ENCODE measurements at regions not wholly inside any gene's neighbourhood (a gene's known extent, or its start where the extent isn't known, plus 50 kb on each side); places are given as distances from the start of the nearest gene placed in this dataset.
"Not testable (repeated sequence)": the region's sequence is repeated elsewhere in the genome, so short reads cannot be mapped to it uniquely, and the experiment has no call there.

GRCh38 chr4:107452717-107453630 lies 267.1 kb downstream of the PAPSS1 start:
- Histone ChIP-seq H3K4me1 (no peaks in the 10 kb centered on the region), H3K9me3 (no peaks in the 10 kb centered on the region), H3K36me3 (replicated peaks) (no peaks in the 10 kb centered on the region), H3K4me3 (no peak overlapping the region), H3K27me3 (ENCODE audit: low read depth) (0 out of 2 replicates have a peak, but pooled peaks cover 2% of the 10 kb centered on the region)
- in situ Hi-C loops (cut with MboI; ENCODE audit: low sequenced_read_pairs), result no loop called here
- DNase-seq (ENCODE audit: low spot score in 2 of 2), result no peak

- 0 out of 2 replicates have a peak, but pooled peaks cover 2% of the 10 kb centered on the region for H3K27me3 ChIP-seq (ENCODE audit: low read depth)
- in situ Hi-C loops (cut with MboI; ENCODE audit: low sequenced_read_pairs), result no loop called here
- no peak for DNase-seq (ENCODE audit: low spot score in 2 of 2)
Observed at GRCh38 chr4:107449611-107450369, 270.2 kb downstream of the PAPSS1 start.

GRCh38 chr4:107442538-107443111 lies 277.4 kb downstream of the PAPSS1 start:
- in situ Hi-C loops (cut with MboI; ENCODE audit: low sequenced_read_pairs), result no loop called here
- Histone ChIP-seq H3K4me3 (no peak overlapping the region), H3K36me3 (replicated peaks) (no peaks in the 10 kb centered on the region), H3K27me3 (ENCODE audit: low read depth) (no peaks in the 10 kb centered on the region), H3K4me1 (no peaks in the 10 kb centered on the region), H3K9me3 (no peaks in the 10 kb centered on the region)
- DNase-seq (ENCODE audit: low spot score in 2 of 2), result no peak

More at GRCh38 chr4:107449611-107450369, 270.2 kb downstream of the PAPSS1 start:
- Histone ChIP-seq H3K9me3 (no peaks in the 10 kb centered on the region), H3K4me3 (no peak overlapping the region), H3K36me3 (replicated peaks) (no peaks in the 10 kb centered on the region), H3K4me1 (no peaks in the 10 kb centered on the region)

- DNase-seq (ENCODE audit: low spot score in 2 of 2), result no peak
- H3K9me3 ChIP-seq, result no peaks in the 10 kb centered on the region
- H3K36me3 ChIP-seq (replicated peaks), result no peaks in the 10 kb centered on the region
- in situ Hi-C loops (cut with MboI; ENCODE audit: low sequenced_read_pairs), result no loop called here
- no peaks in the 10 kb centered on the region for H3K4me1 ChIP-seq
- no peak overlapping the region for H3K4me3 ChIP-seq
- no peaks in the 10 kb centered on the region for H3K27me3 ChIP-seq (ENCODE audit: low read depth)
Observed at GRCh38 chr4:107439401-107439800, 280.6 kb downstream of the PAPSS1 start.

- H3K9me3 ChIP-seq; H3K4me1 ChIP-seq; DNase-seq (ENCODE audit: low spot score in 2 of 2); H3K4me3 ChIP-seq; H3K27me3 ChIP-seq (ENCODE audit: low read depth); H3K36me3 ChIP-seq (replicated peaks); in situ Hi-C loops (cut with MboI; ENCODE audit: low sequenced_read_pairs): not testable (repeated sequence)
Observed at GRCh38 chr4:107436471-107436870, 283.6 kb downstream of the PAPSS1 start.

GRCh38 chr4:107432451-107432850 lies 287.6 kb downstream of the PAPSS1 start:
- no peaks in the 10 kb centered on the region for H3K36me3 ChIP-seq (replicated peaks)
- H3K4me3 ChIP-seq, result no peak overlapping the region
- peaks cover 2% of the 10 kb centered on the region; the same call in 1 of the 2 replicates for H3K27me3 ChIP-seq (ENCODE audit: low read depth)
- H3K4me1 ChIP-seq, result no peaks in the 10 kb centered on the region
- H3K9me3 ChIP-seq, result no peaks in the 10 kb centered on the region
- no peak for DNase-seq (ENCODE audit: low spot score in 2 of 2)
- in situ Hi-C loops (cut with MboI; ENCODE audit: low sequenced_read_pairs), result no loop called here

GRCh38 chr4:107423677-107424405 lies 296.2 kb downstream of the PAPSS1 start:
- no peaks in the 10 kb centered on the region for H3K4me1 ChIP-seq
- H3K4me3 ChIP-seq, result no peak overlapping the region
- H3K36me3 ChIP-seq (replicated peaks), result no peaks in the 10 kb centered on the region
- in situ Hi-C loops (cut with MboI; ENCODE audit: low sequenced_read_pairs), result no loop called here
- H3K9me3 ChIP-seq, result no peaks in the 10 kb centered on the region
- DNase-seq (ENCODE audit: low spot score in 2 of 2), result no peak
- H3K27me3 ChIP-seq (ENCODE audit: low read depth), result no peaks in the 10 kb centered on the region

- H3K4me3 ChIP-seq; DNase-seq (ENCODE audit: low spot score in 2 of 2); in situ Hi-C loops (cut with MboI; ENCODE audit: low sequenced_read_pairs): not testable (repeated sequence)
Observed at GRCh38 chr4:107419536-107419935, 300.5 kb downstream of the PAPSS1 start.

GRCh38 chr4:107419052-107419451 lies 301.0 kb downstream of the PAPSS1 start:
- Histone ChIP-seq H3K27me3 (ENCODE audit: low read depth) (no peaks in the 10 kb centered on the region), H3K4me3 (no peak overlapping the region), H3K9me3 (no peaks in the 10 kb centered on the region), H3K36me3 (replicated peaks) (no peaks in the 10 kb centered on the region), H3K4me1 (no peaks in the 10 kb centered on the region)
- in situ Hi-C loops (cut with MboI; ENCODE audit: low sequenced_read_pairs), result no loop called here
- no peak for DNase-seq (ENCODE audit: low spot score in 2 of 2)

More at GRCh38 chr4:107419536-107419935, 300.5 kb downstream of the PAPSS1 start:
- not testable (repeated sequence) for H3K27me3 ChIP-seq (ENCODE audit: low read depth); H3K9me3 ChIP-seq; H3K4me1 ChIP-seq; H3K36me3 ChIP-seq (replicated peaks)

GRCh38 chr4:107415490-107415889 lies 304.5 kb downstream of the PAPSS1 start:
- not testable (repeated sequence) for DNase-seq (ENCODE audit: low spot score in 2 of 2)

GRCh38 chr4:107409872-107410271 lies 310.2 kb downstream of the PAPSS1 start:
- DNase-seq (ENCODE audit: low spot score in 2 of 2); H3K4me3 ChIP-seq; H3K36me3 ChIP-seq (replicated peaks); in situ Hi-C loops (cut with MboI; ENCODE audit: low sequenced_read_pairs); H3K9me3 ChIP-seq; H3K4me1 ChIP-seq; H3K27me3 ChIP-seq (ENCODE audit: low read depth): not testable (repeated sequence)

More at GRCh38 chr4:107415490-107415889, 304.5 kb downstream of the PAPSS1 start:
- H3K36me3 ChIP-seq (replicated peaks); H3K27me3 ChIP-seq (ENCODE audit: low read depth); H3K9me3 ChIP-seq; in situ Hi-C loops (cut with MboI; ENCODE audit: low sequenced_read_pairs); H3K4me3 ChIP-seq; H3K4me1 ChIP-seq: not testable (repeated sequence)

- no peak overlapping the region for H3K4me3 ChIP-seq
- H3K36me3 ChIP-seq (replicated peaks), result no peaks in the 10 kb centered on the region
- DNase-seq (ENCODE audit: low spot score in 2 of 2), result no peak
- H3K9me3 ChIP-seq, result no peaks in the 10 kb centered on the region
- H3K27me3 ChIP-seq (ENCODE audit: low read depth), result no peaks in the 10 kb centered on the region; the same call in 1 of the 2 replicates
- in situ Hi-C loops (cut with MboI; ENCODE audit: low sequenced_read_pairs), result no loop called here
- no peaks in the 10 kb centered on the region for H3K4me1 ChIP-seq
Observed at GRCh38 chr4:107408968-107409367, 311.1 kb downstream of the PAPSS1 start.

GRCh38 chr4:107404591-107405300 lies 315.3 kb downstream of the PAPSS1 start:
- H3K27me3 ChIP-seq (ENCODE audit: low read depth), result no peaks in the 10 kb centered on the region; the same call in 1 of the 2 replicates
- no peaks in the 10 kb centered on the region for H3K9me3 ChIP-seq
- no peaks in the 10 kb centered on the region for H3K4me1 ChIP-seq
- H3K36me3 ChIP-seq (replicated peaks), result no peaks in the 10 kb centered on the region
- in situ Hi-C loops (cut with MboI; ENCODE audit: low sequenced_read_pairs), result no loop called here
- no peak for DNase-seq (ENCODE audit: low spot score in 2 of 2)
- no peak overlapping the region for H3K4me3 ChIP-seq
